ENCODE measurements at regions not wholly inside any gene's neighbourhood (a gene's known extent, or its start where the extent isn't known, plus 50 kb on each side); places are given as distances from the start of the nearest gene placed in this dataset.

- H3K4ac ChIP-seq (ENCODE audit: low read depth, low read length), result no peak overlapping the region
- H4K12ac ChIP-seq (ENCODE audit: low read depth, low read length), result no peak overlapping the region
- no peak overlapping the region for H3K4me3 ChIP-seq (ENCODE audit: low read depth, low read length)
- no peak overlapping the region for H3K27ac ChIP-seq (ENCODE audit: low read depth, low read length)
- no peaks in the 10 kb centered on the region for H3K27me3 ChIP-seq (ENCODE audit: insufficient read depth, low read length)
- H3K14ac ChIP-seq (ENCODE audit: low read length), result peak overlapping the region; percentile 69
- peaks cover 47% of the 10 kb centered on the region for H3K79me1 ChIP-seq (ENCODE audit: low read length)
- peak overlapping the region; percentile 88 for H4K91ac ChIP-seq (ENCODE audit: low read depth, low read length)
- no peak overlapping the region for H2AFZ ChIP-seq (ENCODE audit: insufficient read depth, low read length, poor library complexity)
- H3K79me2 ChIP-seq (ENCODE audit: control insufficient read depth, insufficient read depth, low read length, poor library complexity), result peaks cover 14% of the 10 kb centered on the region
- peaks cover 36 to 45% of the 10 kb centered on the region in 2 experiments for H3K4me1 ChIP-seq (ENCODE audit: control insufficient read depth in 1 of 2, insufficient read depth in 2 of 2, low read length in 2 of 2)
- H2BK12ac ChIP-seq (ENCODE audit: low read length), result peak overlapping the region; percentile 99
- H3K9me3 ChIP-seq (ENCODE audit: insufficient read depth, low read depth, low read length), result no peaks in the 10 kb centered on the region
- peak overlapping the region; percentile 39 for H3K18ac ChIP-seq (ENCODE audit: low read length)
- H3K4me2 ChIP-seq (ENCODE audit: low read length), result no peak overlapping the region
- DNase-seq, result no peak
- H2BK120ac ChIP-seq (ENCODE audit: insufficient read depth, low read length, poor library complexity), result peak overlapping the region; percentile 48
- H3K36me3 ChIP-seq (ENCODE audit: control insufficient read depth in 1 of 2, insufficient read depth in 2 of 2, low read length in 2 of 2), result no peaks in the 10 kb centered on the region
- peak overlapping the region; percentile 65 for H2AK5ac ChIP-seq (ENCODE audit: low read length)
- WGBS (ENCODE audit: extremely low coverage, insufficient coverage, insufficient read length), result no CpG with 5 or more reads among the region's 8 CpGs
- H4K8ac ChIP-seq (ENCODE audit: low read depth, low read length), result peak overlapping the region; percentile 11
- H2BK5ac ChIP-seq (ENCODE audit: low read depth, low read length, poor library complexity), result peak overlapping the region; percentile 28
- H3K23ac ChIP-seq (ENCODE audit: low read length), result no peak overlapping the region
- H3K9ac ChIP-seq (ENCODE audit: low read length), result no peak overlapping the region
These were observed 84.9 kb downstream of the RHOB start for GRCh38 chr2:20531633-20532262.

GRCh38 chr2:20532634-20533437 is 86.0 kb downstream of the RHOB start:
- H3K9ac ChIP-seq (ENCODE audit: low read length), result no peak overlapping the region
- peak overlapping the region; percentile 55 for H3K27ac ChIP-seq (ENCODE audit: low read depth, low read length)
- H3K4me2 ChIP-seq (ENCODE audit: low read length), result peak overlapping the region; percentile 8
- peak overlapping the region; percentile 67 for H3K18ac ChIP-seq (ENCODE audit: low read length)
- peak overlapping the region; percentile 88 for H4K91ac ChIP-seq (ENCODE audit: low read depth, low read length)
- peaks cover 48% of the 10 kb centered on the region for H3K79me1 ChIP-seq (ENCODE audit: low read length)
- peak overlapping the region; percentile 71 for H2BK5ac ChIP-seq (ENCODE audit: low read depth, low read length, poor library complexity)
- peaks cover 45 to 54% of the 10 kb centered on the region in 2 experiments for H3K4me1 ChIP-seq (ENCODE audit: control insufficient read depth in 1 of 2, insufficient read depth in 2 of 2, low read length in 2 of 2)
- peak overlapping the region; percentile 38 for H3K14ac ChIP-seq (ENCODE audit: low read length)
- H3K36me3 ChIP-seq (ENCODE audit: control insufficient read depth in 1 of 2, insufficient read depth in 2 of 2, low read length in 2 of 2), result no peaks in the 10 kb centered on the region
- WGBS (ENCODE audit: extremely low coverage, insufficient coverage, insufficient read length), result no CpG with 5 or more reads among the region's 17 CpGs
- no peaks in the 10 kb centered on the region for H3K9me3 ChIP-seq (ENCODE audit: insufficient read depth, low read depth, low read length)
- no peak overlapping the region for H4K12ac ChIP-seq (ENCODE audit: low read depth, low read length)
- peak overlapping the region; percentile 87 for H2BK120ac ChIP-seq (ENCODE audit: insufficient read depth, low read length, poor library complexity)
- H2AK5ac ChIP-seq (ENCODE audit: low read length), result peak overlapping the region; percentile 65
- peak overlapping the region; percentile 34 for H4K8ac ChIP-seq (ENCODE audit: low read depth, low read length)
- peak overlapping the region; percentile 46 for H2BK12ac ChIP-seq (ENCODE audit: low read length)
- peak; percentile 94 to 95 for DNase-seq
- peaks cover 14% of the 10 kb centered on the region for H3K79me2 ChIP-seq (ENCODE audit: control insufficient read depth, insufficient read depth, low read length, poor library complexity)
- no peak overlapping the region for H3K4me3 ChIP-seq (ENCODE audit: low read depth, low read length)
- peak overlapping the region; percentile 5 for H3K4ac ChIP-seq (ENCODE audit: low read depth, low read length)
- no peak overlapping the region for H2AFZ ChIP-seq (ENCODE audit: insufficient read depth, low read length, poor library complexity)
- no peaks in the 10 kb centered on the region for H3K27me3 ChIP-seq (ENCODE audit: insufficient read depth, low read length)
- H3K23ac ChIP-seq (ENCODE audit: low read length), result no peak overlapping the region

GRCh38 chr2:20533993-20534622 is 87.2 kb downstream of the RHOB start:
- Histone ChIP-seq H3K9me3 (ENCODE audit: insufficient read depth, low read depth, low read length) (no peaks in the 10 kb centered on the region), H2BK5ac (ENCODE audit: low read depth, low read length, poor library complexity) (peak overlapping the region; percentile 96), H3K79me1 (ENCODE audit: low read length) (peaks cover 50% of the 10 kb centered on the region), H2BK12ac (ENCODE audit: low read length) (peak overlapping the region; percentile 99), H3K4me3 (ENCODE audit: low read depth, low read length) (no peak overlapping the region), H3K9ac (ENCODE audit: low read length) (no peak overlapping the region), H4K8ac (ENCODE audit: low read depth, low read length) (peak overlapping the region; percentile 77), H3K79me2 (ENCODE audit: control insufficient read depth, insufficient read depth, low read length, poor library complexity) (peaks cover 14% of the 10 kb centered on the region), H2BK120ac (ENCODE audit: insufficient read depth, low read length, poor library complexity) (peak overlapping the region; percentile 98), H3K36me3 (ENCODE audit: control insufficient read depth in 1 of 2, insufficient read depth in 2 of 2, low read length in 2 of 2) (no peaks in the 10 kb centered on the region), H3K23ac (ENCODE audit: low read length) (no peak overlapping the region), H2AK5ac (ENCODE audit: low read length) (peak overlapping the region; percentile 98), H4K12ac (ENCODE audit: low read depth, low read length) (peak overlapping the region; percentile 49), H3K4me2 (ENCODE audit: low read length) (no peak overlapping the region), H3K4me1 (ENCODE audit: control insufficient read depth in 1 of 2, insufficient read depth in 2 of 2, low read length in 2 of 2) (peaks cover 47 to 54% of the 10 kb centered on the region in 2 experiments), H2AFZ (ENCODE audit: insufficient read depth, low read length, poor library complexity) (peak overlapping the region; percentile 69), H3K14ac (ENCODE audit: low read length) (peak overlapping the region; percentile 97), H3K4ac (ENCODE audit: low read depth, low read length) (peak overlapping the region; percentile 83), H3K27me3 (ENCODE audit: insufficient read depth, low read length) (no peaks in the 10 kb centered on the region), H3K18ac (ENCODE audit: low read length) (peak overlapping the region; percentile 94), H3K27ac (ENCODE audit: low read depth, low read length) (peak overlapping the region; percentile 75), H4K91ac (ENCODE audit: low read depth, low read length) (peak overlapping the region; percentile 98)
- DNase-seq, result no peak
- WGBS (ENCODE audit: extremely low coverage, insufficient coverage, insufficient read length), result no CpG with 5 or more reads among the region's 10 CpGs
